Fibroblast of lung (primary cell): ENCODE measurements at regions not wholly inside any gene's neighbourhood (a gene's known extent, or its start where the extent isn't known, plus 50 kb on each side); places are given as distances from the start of the nearest gene placed in this dataset.
A peak's percentile ranks its signal among the peaks of the same experiment; 100 is the strongest.

Source experiments
- DNase-seq, 2 donors: peaks; one replicate each; pipeline versions ENCODE4 v3.0.0 to v3.0.0-alpha.2; 2010; ENCODE audit warnings: low read depth in 2 of 2
- H2AFZ ChIP-seq: 2 replicates; pipeline ENCODE4 v1.5.1; 2012; ENCODE audit warnings: low read length, control low read depth, inconsistent platforms
- H3K27ac ChIP-seq: 2 replicates; pipeline ENCODE4 v1.5.1; 2011; ENCODE audit warnings: low read length, control low read depth; ENCODE audit not compliant: insufficient read depth
- H3K27me3 ChIP-seq: 2 replicates; pipeline ENCODE4 v1.5.1; 2011; ENCODE audit warnings: mild to moderate bottlenecking, low read length; ENCODE audit not compliant: control insufficient read depth, insufficient read depth
- H3K36me3 ChIP-seq: 2 replicates; pipeline ENCODE4 v1.5.1; 2011; ENCODE audit warnings: low read length; ENCODE audit not compliant: control insufficient read depth, insufficient read depth
- H3K4me1 ChIP-seq: 2 replicates; pipeline ENCODE4 v1.5.1; 2011; ENCODE audit warnings: low read length; ENCODE audit not compliant: control insufficient read depth, insufficient read depth; ENCODE audit errors: extremely low read depth
- H3K4me2 ChIP-seq: 2 replicates; pipeline ENCODE4 v1.5.1; 2011; ENCODE audit warnings: low read length, control low read depth; ENCODE audit not compliant: insufficient read depth; ENCODE audit errors: extremely low read depth
- H3K4me3 ChIP-seq, 4 experiments: fragments of 200-600 bp in 1 of 4; sonication (generic) in 1 of 4; replicated peaks in 1 of 4; 2 replicates each; pipeline ENCODE4 v1.5.1; 2011 to 2016; ENCODE audit warnings: low read length in 4 of 4, low read depth in 3 of 4, mild to moderate bottlenecking in 3 of 4, control low read depth in 2 of 4, inconsistent platforms in 1 of 4, mixed read lengths in 1 of 4; ENCODE audit not compliant: insufficient read depth in 1 of 4; ENCODE audit errors: control extremely low read depth in 1 of 4
- H3K79me2 ChIP-seq: 2 replicates; pipeline ENCODE4 v1.5.1; 2012; ENCODE audit warnings: mild to moderate bottlenecking, low read length, inconsistent platforms; ENCODE audit not compliant: control insufficient read depth, insufficient read depth
- H3K9ac ChIP-seq: 2 replicates; pipeline ENCODE4 v1.5.1; 2011; ENCODE audit warnings: mild to moderate bottlenecking, low read length, control low read depth; ENCODE audit not compliant: insufficient read depth
- H3K9me3 ChIP-seq: 2 replicates; pipeline ENCODE4 v1.5.1; 2012; ENCODE audit warnings: low read depth, low read length; ENCODE audit not compliant: control insufficient read depth, insufficient read depth
- H4K20me1 ChIP-seq: 2 replicates; pipeline ENCODE4 v1.5.1; 2011; ENCODE audit warnings: low read length; ENCODE audit not compliant: control insufficient read depth, insufficient read depth; ENCODE audit errors: extremely low read depth
- EZH2 ChIP-seq: IDR thresholded peaks from 2 replicates; pipeline ENCODE4 v1.5.1; 2012; ENCODE audit warnings: low read length, control low read depth, mild to moderate bottlenecking; ENCODE audit errors: missing control alignments
- TF ChIP-seq, protein P1 (sequence below), 2 donors: IDR thresholded peaks in 1 of 2; conservative IDR thresholded peaks in 1 of 2; 1 replicate in 1 of 2; 2 replicates in 1 of 2; pipeline ENCODE4 v1.5.1; 2011 to 2012; ENCODE audit warnings: low read length in 2 of 2, control low read depth in 1 of 2, inconsistent platforms in 1 of 2, low read depth in 1 of 2, mild to moderate bottlenecking in 1 of 2

DNA sequence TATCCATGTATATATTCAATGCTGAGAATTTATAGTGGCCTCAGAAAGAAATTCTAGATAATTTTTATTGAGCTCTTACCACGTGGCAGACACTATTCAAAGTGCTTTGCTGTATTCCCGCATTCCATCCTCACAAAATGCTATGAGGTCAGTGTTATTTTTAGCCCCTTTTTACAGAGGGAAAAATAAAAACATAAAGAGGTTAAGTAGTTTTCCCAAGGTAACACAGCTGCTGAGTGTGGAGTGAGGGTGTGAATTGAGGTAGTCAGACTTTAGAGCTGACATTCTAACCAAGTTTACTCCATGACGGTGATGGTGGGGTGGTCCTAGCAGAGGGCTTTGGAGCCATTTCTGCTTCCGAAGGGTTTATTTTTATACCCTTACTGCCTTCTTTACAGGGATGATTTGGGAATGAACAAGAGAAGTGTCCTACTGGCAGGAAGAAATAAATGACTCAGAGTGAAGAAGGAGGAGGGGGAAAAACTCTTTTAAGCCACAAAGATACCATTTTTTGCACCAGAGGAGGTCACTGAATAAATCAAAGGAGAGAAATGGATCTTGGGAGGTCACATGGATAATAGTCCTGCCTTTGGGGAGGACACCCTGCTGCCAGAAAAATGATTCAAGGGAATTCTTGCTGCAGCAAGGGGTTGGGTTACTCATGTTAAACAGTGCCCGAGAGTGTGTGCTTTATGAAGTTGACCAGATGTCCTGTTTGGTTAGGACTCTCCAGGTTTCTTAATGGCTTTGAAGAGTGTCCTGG lies 76.1 kb downstream of the HMHB1 start:
- Histone ChIP-seq H3K4me1 (peaks cover 21% of the 10 kb centered on the region), H4K20me1 (no peaks in the 10 kb centered on the region), H3K4me2 (peak overlapping the region; percentile 18), H3K27ac (peak overlapping the region; percentile 59), H3K36me3 (no peaks in the 10 kb centered on the region), H3K79me2 (no peaks in the 10 kb centered on the region), H3K9ac (no peak overlapping the region), H3K9me3 (no peaks in the 10 kb centered on the region), H3K27me3 (no peaks in the 10 kb centered on the region), H2AFZ (peak overlapping the region; percentile 60), H3K4me3 (no peak overlapping the region)
- peak; percentile 45 to 90 for DNase-seq
- TF ChIP-seq, protein P1, sequence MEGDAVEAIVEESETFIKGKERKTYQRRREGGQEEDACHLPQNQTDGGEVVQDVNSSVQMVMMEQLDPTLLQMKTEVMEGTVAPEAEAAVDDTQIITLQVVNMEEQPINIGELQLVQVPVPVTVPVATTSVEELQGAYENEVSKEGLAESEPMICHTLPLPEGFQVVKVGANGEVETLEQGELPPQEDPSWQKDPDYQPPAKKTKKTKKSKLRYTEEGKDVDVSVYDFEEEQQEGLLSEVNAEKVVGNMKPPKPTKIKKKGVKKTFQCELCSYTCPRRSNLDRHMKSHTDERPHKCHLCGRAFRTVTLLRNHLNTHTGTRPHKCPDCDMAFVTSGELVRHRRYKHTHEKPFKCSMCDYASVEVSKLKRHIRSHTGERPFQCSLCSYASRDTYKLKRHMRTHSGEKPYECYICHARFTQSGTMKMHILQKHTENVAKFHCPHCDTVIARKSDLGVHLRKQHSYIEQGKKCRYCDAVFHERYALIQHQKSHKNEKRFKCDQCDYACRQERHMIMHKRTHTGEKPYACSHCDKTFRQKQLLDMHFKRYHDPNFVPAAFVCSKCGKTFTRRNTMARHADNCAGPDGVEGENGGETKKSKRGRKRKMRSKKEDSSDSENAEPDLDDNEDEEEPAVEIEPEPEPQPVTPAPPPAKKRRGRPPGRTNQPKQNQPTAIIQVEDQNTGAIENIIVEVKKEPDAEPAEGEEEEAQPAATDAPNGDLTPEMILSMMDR (conservative IDR thresholded peaks at IDR 0.05 in 1 of 2, IDR thresholded peaks at IDR 0.05 in 1 of 2; ENCODE audit: low read depth in 1 of 2, low read length in 2 of 2), result no peak
- no peak for TF ChIP-seq EZH2

DNA sequence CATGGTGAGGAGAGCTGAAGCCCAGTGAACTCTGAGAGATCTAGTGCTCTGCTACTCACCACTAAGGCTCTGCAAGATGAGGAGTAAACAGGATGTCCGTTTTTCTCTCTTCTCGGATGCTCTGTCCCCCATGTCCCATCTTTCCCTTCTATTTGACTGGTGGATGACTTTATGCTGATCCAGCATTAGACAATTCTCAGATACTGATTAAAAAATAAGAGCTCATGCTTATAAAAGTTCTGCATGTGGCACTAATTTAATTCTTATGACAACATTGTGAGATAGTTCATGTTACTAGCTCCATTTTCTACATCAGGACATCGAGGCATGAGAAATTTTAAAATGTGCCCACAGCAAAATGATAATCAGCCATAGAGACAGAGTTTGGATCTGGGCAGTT lies 77.0 kb downstream of the HMHB1 start:
- no peak overlapping the region for H3K4me2 ChIP-seq
- no peaks in the 10 kb centered on the region for H3K36me3 ChIP-seq
- no peak for DNase-seq
- H3K27me3 ChIP-seq, result no peaks in the 10 kb centered on the region
- no peak for TF ChIP-seq EZH2
- TF ChIP-seq, protein P1 (conservative IDR thresholded peaks at IDR 0.05 in 1 of 2, IDR thresholded peaks at IDR 0.05 in 1 of 2; ENCODE audit: low read depth in 1 of 2, low read length in 2 of 2), result no peak
- no peak overlapping the region for H2AFZ ChIP-seq
- H3K27ac ChIP-seq, result no peak overlapping the region
- no peak overlapping the region for H3K4me3 ChIP-seq
- H3K9me3 ChIP-seq, result no peaks in the 10 kb centered on the region
- H3K79me2 ChIP-seq, result no peaks in the 10 kb centered on the region
- H4K20me1 ChIP-seq, result no peaks in the 10 kb centered on the region
- H3K9ac ChIP-seq, result no peak overlapping the region
- peaks cover 21% of the 10 kb centered on the region for H3K4me1 ChIP-seq

DNA sequence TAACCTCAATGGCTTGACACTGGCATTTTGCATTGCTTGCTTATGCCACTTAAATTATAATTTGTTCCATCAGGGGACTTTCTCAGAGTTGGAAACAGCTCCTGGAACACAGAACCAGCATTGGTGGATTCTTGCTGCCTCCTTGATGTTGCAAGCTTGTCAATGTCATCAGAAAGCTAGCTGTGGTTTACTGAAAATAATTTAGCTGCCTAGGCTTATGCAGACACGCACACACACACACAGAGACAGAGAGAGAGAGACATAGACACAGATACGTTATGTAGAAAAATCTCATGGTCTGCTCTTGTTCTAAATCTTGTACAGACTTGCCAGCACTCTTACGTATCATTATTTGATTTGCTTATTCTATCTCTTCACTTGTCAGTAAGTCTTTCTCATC lies 78.0 kb downstream of the HMHB1 start:
- no peaks in the 10 kb centered on the region for H3K27me3 ChIP-seq
- no peaks in the 10 kb centered on the region for H3K9me3 ChIP-seq
- TF ChIP-seq, protein P1 (conservative IDR thresholded peaks at IDR 0.05 in 1 of 2, IDR thresholded peaks at IDR 0.05 in 1 of 2; ENCODE audit: low read depth in 1 of 2, low read length in 2 of 2), result no peak
- TF ChIP-seq EZH2, result no peak
- no peaks in the 10 kb centered on the region for H4K20me1 ChIP-seq
- H3K4me1 ChIP-seq, result peaks cover 21% of the 10 kb centered on the region
- no peak overlapping the region for H3K27ac ChIP-seq
- H2AFZ ChIP-seq, result no peak overlapping the region
- H3K9ac ChIP-seq, result no peak overlapping the region
- H3K79me2 ChIP-seq, result no peaks in the 10 kb centered on the region
- DNase-seq, result peak; percentile 54 to 68
- no peaks in the 10 kb centered on the region for H3K36me3 ChIP-seq
- no peak overlapping the region for H3K4me2 ChIP-seq
- no peak overlapping the region for H3K4me3 ChIP-seq
